ENCODE measurements at regions not wholly inside any gene's neighbourhood (a gene's known extent, or its start where the extent isn't known, plus 50 kb on each side); places are given as distances from the start of the nearest gene placed in this dataset.
"Not testable (repeated sequence)": the region's sequence is repeated elsewhere in the genome, so short reads cannot be mapped to it uniquely, and the experiment has no call there.

- Histone ChIP-seq H3K4me3 (no peak overlapping the region), H3K27me3 (no peaks in the 10 kb centered on the region), H3K36me3 (no peaks in the 10 kb centered on the region), H3K27ac (no peak overlapping the region), H3K4me1 (no peaks in the 10 kb centered on the region), H3K9me3 (no peaks in the 10 kb centered on the region)
- 0% methylated on average over 1 of the region's 4 CpGs for WGBS, 2 donors (ENCODE audit: low coverage in 1 of 2)
- ATAC-seq, result no peak
- TF ChIP-seq CTCF (IDR thresholded peaks at IDR 0.05), result peak in 3 of 4 experiments; percentile 6 to 46 (median 26)
- TF ChIP-seq POLR2AphosphoS5 (IDR thresholded peaks at IDR 0.05), result no peak
- no peak for TF ChIP-seq EP300 (IDR thresholded peaks at IDR 0.05)
- TF ChIP-seq POLR2A (IDR thresholded peaks at IDR 0.05), result no peak
Measured at GRCh38 chrX:37509349-37509748, 62.1 kb upstream of the LANCL3 start.

GRCh38 chrX:37516512-37516911 is 54.9 kb upstream of the LANCL3 start:
- ATAC-seq, H3K27me3 ChIP-seq, H3K9me3 ChIP-seq, H3K4me1 ChIP-seq, H3K4me3 ChIP-seq, H3K36me3 ChIP-seq, H3K27ac ChIP-seq: not testable (repeated sequence)
- no CpG with 5 or more reads among the region's 1 CpG for WGBS, 2 donors (ENCODE audit: low coverage in 1 of 2)

GRCh38 chrX:37519261-37519660 is 52.2 kb upstream of the LANCL3 start:
- 68% methylated on average over 2 of the region's 4 CpGs; no CpG with 5 or more reads in 1 of the 2 donors for WGBS, 2 donors (ENCODE audit: low coverage in 1 of 2)
- H3K27me3 ChIP-seq, H3K9me3 ChIP-seq, ATAC-seq, H3K4me1 ChIP-seq, H3K4me3 ChIP-seq, H3K27ac ChIP-seq, H3K36me3 ChIP-seq: not testable (repeated sequence)

- not testable (repeated sequence) for H3K27ac ChIP-seq, H3K4me1 ChIP-seq, H3K9me3 ChIP-seq, H3K4me3 ChIP-seq, H3K27me3 ChIP-seq, H3K36me3 ChIP-seq, ATAC-seq
- 40% methylated on average over 2 of the region's 4 CpGs; no CpG with 5 or more reads in 1 of the 2 donors for WGBS, 2 donors (ENCODE audit: low coverage in 1 of 2)
Measured at GRCh38 chrX:37520860-37521450, 50.5 kb upstream of the LANCL3 start.
